IMR-90 (cell line): ENCODE measurements at regions not wholly inside any gene's neighbourhood (a gene's known extent, or its start where the extent isn't known, plus 50 kb on each side); places are given as distances from the start of the nearest gene placed in this dataset.

Experiments
- ATAC-seq: fragments of 200-7000 bp; cut with Tn5 transposase; 2 replicates; pipeline ENCODE4 v1.9.1; 2020; ENCODE audit warnings: low read depth, mild to moderate bottlenecking, moderate library complexity
- BruUV-seq: library from RNA; stranded (reverse); fragments of 400-500 nt; replicated peaks from 2 replicates; lab custom pipeline; 2021; lab: Mats Ljungman, UMichigan
- CTCF ChIA-PET: fragments of 300-600 bp; formaldehyde crosslinking; extraction: SDS; loops from one replicate; lab custom pipeline; 2021; ENCODE audit warnings: antibody characterized with exemption; lab: Yijun Ruan, JAX
- POLR2A ChIA-PET: fragments of 300-600 bp; sonication (Branson Sonifier 250); formaldehyde crosslinking; loops from one replicate; lab custom pipeline; 2022; ENCODE audit warnings: antibody characterized with exemption; ENCODE audit not compliant: unreplicated experiment; lab: Charles Lee
- DNase-seq: peaks from one replicate; pipeline ENCODE4 v3.0.0; 2013
- H2AFZ ChIP-seq: replicated peaks from 2 replicates; pipeline ENCODE3; 2013; ENCODE audit warnings: low read length, mild to moderate bottlenecking; ENCODE audit not compliant: poor library complexity
- H2AK5ac ChIP-seq: 2 replicates; pipeline ENCODE4 v1.6.1; 2013; ENCODE audit warnings: low read depth, low read length, inconsistent platforms
- H2AK9ac ChIP-seq: replicated peaks from 2 replicates; pipeline ENCODE3; 2013; ENCODE audit warnings: mild to moderate bottlenecking, low read depth, low read length, moderate library complexity; ENCODE audit not compliant: poor library complexity
- H2BK120ac ChIP-seq: 2 replicates; pipeline ENCODE4 v1.6.1; 2013; ENCODE audit warnings: low read depth, low read length, inconsistent platforms
- H2BK15ac ChIP-seq: 3 replicates; pipeline ENCODE4 v1.6.1; 2013; ENCODE audit warnings: low read depth, low read length, inconsistent platforms
- H2BK20ac ChIP-seq: 2 replicates; pipeline ENCODE4 v1.6.1; 2013; ENCODE audit warnings: low read depth, mild to moderate bottlenecking, inconsistent platforms, low read length, moderate library complexity
- H2BK5ac ChIP-seq: 2 replicates; pipeline ENCODE4 v1.6.1; 2013; ENCODE audit warnings: mild to moderate bottlenecking, low read depth, low read length, inconsistent platforms; ENCODE audit not compliant: poor library complexity, severe bottlenecking
- H3K14ac ChIP-seq: replicated peaks from 2 replicates; pipeline ENCODE4 v1.6.1; 2013; ENCODE audit warnings: low read depth, low read length, inconsistent platforms
- H3K18ac ChIP-seq: 2 replicates; pipeline ENCODE4 v1.6.1; 2013; ENCODE audit warnings: low read depth, low read length, control low read depth
- H3K23ac ChIP-seq: 2 replicates; pipeline ENCODE4 v1.6.1; 2013; ENCODE audit warnings: low read depth, low read length, inconsistent platforms
- H3K27ac ChIP-seq: 2 replicates; pipeline ENCODE4 v1.5.1; 2013; ENCODE audit warnings: mild to moderate bottlenecking, control low read depth, low read length; ENCODE audit not compliant: insufficient read depth
- H3K27me3 ChIP-seq: 2 replicates; pipeline ENCODE4 v1.6.1; 2013; ENCODE audit warnings: low read length; ENCODE audit not compliant: control insufficient read depth, insufficient read depth
- H3K36me3 ChIP-seq: 2 replicates; pipeline ENCODE4 v1.6.1; 2013; ENCODE audit warnings: low read length, mixed read lengths; ENCODE audit not compliant: control insufficient read depth, insufficient read depth
- H3K4ac ChIP-seq: 2 replicates; pipeline ENCODE4 v1.6.1; 2013; ENCODE audit warnings: low read depth, low read length, inconsistent platforms
- H3K4me1 ChIP-seq: 2 replicates; pipeline ENCODE4 v1.6.1; 2013; ENCODE audit warnings: low read length, mixed read lengths; ENCODE audit not compliant: control insufficient read depth, insufficient read depth
- H3K4me2 ChIP-seq: 2 replicates; pipeline ENCODE4 v1.6.1; 2013; ENCODE audit warnings: low read depth, mild to moderate bottlenecking, control low read depth, low read length, moderate library complexity
- H3K4me3 ChIP-seq: 2 replicates; pipeline ENCODE4 v1.5.1; 2013; ENCODE audit warnings: low read depth, mild to moderate bottlenecking, control low read depth, low read length, moderate library complexity; ENCODE audit not compliant: insufficient read depth
- H3K56ac ChIP-seq: 2 replicates; pipeline ENCODE4 v1.6.1; 2013; ENCODE audit warnings: low read length, inconsistent platforms; ENCODE audit not compliant: insufficient read depth; ENCODE audit errors: extremely low read depth
- H3K79me1 ChIP-seq, 2 experiments: 2 replicates each; pipeline ENCODE4 v1.6.1; 2013; ENCODE audit warnings: low read length in 2 of 2, inconsistent platforms in 1 of 2, low read depth in 1 of 2
- H3K9ac ChIP-seq: 2 replicates; pipeline ENCODE4 v1.6.1; 2013; ENCODE audit warnings: low read depth, low read length, control low read depth
- H3K9me1 ChIP-seq: 2 replicates; pipeline ENCODE4 v1.6.1; 2013; ENCODE audit warnings: low read length, inconsistent platforms; ENCODE audit not compliant: insufficient read depth
- H3K9me3 ChIP-seq: 2 replicates; pipeline ENCODE4 v1.6.1; 2013; ENCODE audit warnings: low read length; ENCODE audit not compliant: control insufficient read depth, insufficient read depth
- H4K20me1 ChIP-seq: 2 replicates; pipeline ENCODE4 v1.6.1; 2013; ENCODE audit warnings: low read length, inconsistent platforms; ENCODE audit not compliant: insufficient read depth
- H4K5ac ChIP-seq: 2 replicates; pipeline ENCODE4 v1.6.1; 2013; ENCODE audit warnings: mild to moderate bottlenecking, low read depth, low read length, control low read depth
- H4K8ac ChIP-seq, 2 experiments: 2 replicates each; pipeline ENCODE4 v1.6.1; 2013; ENCODE audit warnings: low read depth in 2 of 2, low read length in 2 of 2, control low read depth in 1 of 2, inconsistent platforms in 1 of 2
- H4K91ac ChIP-seq: 2 replicates; pipeline ENCODE4 v1.6.1; 2013; ENCODE audit warnings: low read depth, low read length, inconsistent platforms; ENCODE audit not compliant: insufficient read depth
- BHLHE40 ChIP-seq: fragments of 150-350 bp; IDR thresholded peaks from 2 replicates; pipeline ENCODE4 v1.6.1; 2016; ENCODE audit warnings: mild to moderate bottlenecking, low read depth, low read length
- CEBPB ChIP-seq: IDR thresholded peaks from 2 replicates; pipeline ENCODE4 v1.6.1; 2012; ENCODE audit warnings: low read depth, low read length, improper control_type of control experiment
- CHD1 ChIP-seq: IDR thresholded peaks from 2 replicates; pipeline ENCODE4 v1.6.1; 2012; ENCODE audit warnings: low read depth, low read length, improper control_type of control experiment
- FOS ChIP-seq: fragments of 150-350 bp; IDR thresholded peaks from 2 replicates; pipeline ENCODE4 v1.6.1; 2016; ENCODE audit warnings: low read depth, low read length
- MAFK ChIP-seq: IDR thresholded peaks from 2 replicates; pipeline ENCODE4 v1.6.1; 2012; ENCODE audit warnings: low read depth, low read length, improper control_type of control experiment
- MAZ ChIP-seq: IDR thresholded peaks from 2 replicates; pipeline ENCODE4 v1.6.1; 2012; ENCODE audit warnings: low read depth, mild to moderate bottlenecking, low read length, improper control_type of control experiment, moderate library complexity, borderline replicate concordance
- MXI1 ChIP-seq: IDR thresholded peaks from 2 replicates; pipeline ENCODE4 v1.6.1; 2012; ENCODE audit warnings: low read depth, mild to moderate bottlenecking, low read length, moderate library complexity, borderline replicate concordance
- NFE2L2 ChIP-seq: fragments of 150-350 bp; IDR thresholded peaks from 2 replicates; pipeline ENCODE4 v1.6.1; 2016; ENCODE audit warnings: low read depth, mild to moderate bottlenecking, low read length
- POLR2A ChIP-seq: IDR thresholded peaks from 2 replicates; pipeline ENCODE4 v1.6.1; 2012; ENCODE audit warnings: mild to moderate bottlenecking, low read depth, low read length
- RAD21 ChIP-seq: IDR thresholded peaks from 2 replicates; pipeline ENCODE4 v1.6.1; 2012; ENCODE audit warnings: low read length, improper control_type of control experiment
- RCOR1 ChIP-seq: IDR thresholded peaks from 2 replicates; pipeline ENCODE4 v1.6.1; 2012; ENCODE audit warnings: mild to moderate bottlenecking, low read length, improper control_type of control experiment; ENCODE audit not compliant: insufficient replicate concordance
- RFX5 ChIP-seq: IDR thresholded peaks from 2 replicates; pipeline ENCODE4 v1.8.0; 2012; ENCODE audit warnings: low read depth, mild to moderate bottlenecking, low read length, moderate library complexity
- SMC3 ChIP-seq: fragments of 150-350 bp; IDR thresholded peaks from 2 replicates; pipeline ENCODE4 v1.6.1; 2016; ENCODE audit warnings: low read depth, mild to moderate bottlenecking, antibody characterized with exemption, low read length, moderate library complexity
- WGBS, 2 experiments: methylation state at CpG; one replicate each; pipeline versions ENCODE4 v1.1.5 to v1.1.7; 2013; ENCODE audit warnings: missing lambda C conversion rate in 2 of 2; ENCODE audit not compliant: insufficient read length in 1 of 2; ENCODE audit errors: extremely low coverage in 2 of 2; 5-methylcytosine and 5-hydroxymethylcytosine counted together
- dilution Hi-C: fragments of 300-500 bp; cut with HindIII; formaldehyde crosslinking; loops from one replicate; pipeline ENCODE4 v1.14.3; 2018; ENCODE audit warnings: low sequenced_read_pairs; ENCODE audit not compliant: unreplicated experiment
- in situ Hi-C: fragments of 300-500 bp; cut with MboI; formaldehyde crosslinking; loops from 3 replicates; pipeline ENCODE4 v1.14.3; 2019; ENCODE audit warnings: low sequenced_read_pairs, inconsistent platforms, mixed read lengths
- intact Hi-C: fragments of 100-400 bp; cut with micrococcal nuclease; formaldehyde crosslinking; loops from 2 replicates; pipeline ENCODE4 v1.10.0; 2022
- TF ChIP-seq, protein P1 (sequence below): fragments of 150-350 bp; IDR thresholded peaks from 2 replicates; pipeline ENCODE4 v1.6.1; 2017; ENCODE audit warnings: mild to moderate bottlenecking, antibody characterized with exemption, low read length, low read depth
- TF ChIP-seq, protein P2 (sequence below): conservative IDR thresholded peaks from 2 replicates; pipeline ENCODE4 v1.5.1; 2012; ENCODE audit warnings: mild to moderate bottlenecking, low read depth, low read length, improper control_type of control experiment
- TF ChIP-seq, protein P3 (sequence below): fragments of 150-350 bp; IDR thresholded peaks from 2 replicates; pipeline ENCODE4 v1.6.1; 2016; ENCODE audit warnings: low read depth, mild to moderate bottlenecking, low read length, moderate library complexity, borderline replicate concordance

DNA sequence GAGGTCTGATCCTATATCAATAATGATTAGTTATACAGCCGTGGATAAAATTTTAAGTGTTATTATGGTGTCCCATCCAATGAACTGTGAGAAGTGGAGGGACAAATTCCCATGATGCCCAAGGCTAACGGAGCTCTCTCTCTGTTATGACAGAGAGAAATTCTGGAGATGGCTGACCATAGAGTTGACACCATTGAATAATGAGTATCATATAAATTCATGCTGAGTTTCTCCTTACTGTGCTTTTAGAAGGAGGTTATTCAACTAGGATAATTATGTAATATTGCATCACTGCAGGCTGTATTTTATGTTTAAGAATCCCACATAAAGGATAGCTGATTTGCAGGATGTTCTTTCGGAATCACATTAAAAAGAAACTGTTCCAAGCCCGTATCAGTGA lies 82.9 kb downstream of the PYDC2 start:
- intact Hi-C loops (no loop called here), in situ Hi-C loops (no loop called here), dilution Hi-C loops (no loop called here)
- no peak overlapping the region for H4K91ac ChIP-seq
- H3K27ac ChIP-seq, result no peak overlapping the region
- DNase-seq (no peak), ATAC-seq (no peak)
- WGBS, 2 experiments, result no CpG with 5 or more reads among the region's 4 CpGs
- BruUV-seq, result no TSS peak
- H4K5ac ChIP-seq, result no peak overlapping the region
- no peak overlapping the region for H3K18ac ChIP-seq
- no peak overlapping the region for H2AK5ac ChIP-seq
- ChIA-PET POLR2A (no interaction called here), CTCF (no interaction called here)
- no peak overlapping the region for H3K56ac ChIP-seq
- H3K36me3 ChIP-seq, result no peaks in the 10 kb centered on the region
- H3K79me1 ChIP-seq, result no peaks in the 10 kb centered on the region
- no peak overlapping the region for H3K4me3 ChIP-seq
- H3K9me1 ChIP-seq, result no peaks in the 10 kb centered on the region
- H2AK9ac ChIP-seq, result no peak overlapping the region
- H2BK5ac ChIP-seq, result no peak overlapping the region
- H4K8ac ChIP-seq, result no peak overlapping the region
- no peaks in the 10 kb centered on the region for H3K27me3 ChIP-seq
- no peak overlapping the region for H2BK120ac ChIP-seq
- no peaks in the 10 kb centered on the region for H3K4me1 ChIP-seq
- H3K4me2 ChIP-seq, result no peak overlapping the region
- no peak overlapping the region for H2AFZ ChIP-seq
- no peak overlapping the region for H2BK15ac ChIP-seq
- no peaks in the 10 kb centered on the region for H4K20me1 ChIP-seq
- no peak overlapping the region for H3K23ac ChIP-seq
- 0 out of 2 replicates have a peak, but pooled peaks cover 2% of the 10 kb centered on the region for H3K9me3 ChIP-seq
- H3K9ac ChIP-seq, result no peak overlapping the region
- no peak overlapping the region for H3K4ac ChIP-seq
- no peak overlapping the region for H3K14ac ChIP-seq
- TF ChIP-seq RCOR1 (no peak), NFE2L2 (no peak), BHLHE40 (no peak), RAD21 (no peak), POLR2A (no peak), FOS (no peak), CHD1 (no peak), CEBPB (no peak), MAFK (no peak), SMC3 (no peak), RFX5 (no peak), MAZ (no peak), MXI1 (no peak)
- TF ChIP-seq, protein P1, sequence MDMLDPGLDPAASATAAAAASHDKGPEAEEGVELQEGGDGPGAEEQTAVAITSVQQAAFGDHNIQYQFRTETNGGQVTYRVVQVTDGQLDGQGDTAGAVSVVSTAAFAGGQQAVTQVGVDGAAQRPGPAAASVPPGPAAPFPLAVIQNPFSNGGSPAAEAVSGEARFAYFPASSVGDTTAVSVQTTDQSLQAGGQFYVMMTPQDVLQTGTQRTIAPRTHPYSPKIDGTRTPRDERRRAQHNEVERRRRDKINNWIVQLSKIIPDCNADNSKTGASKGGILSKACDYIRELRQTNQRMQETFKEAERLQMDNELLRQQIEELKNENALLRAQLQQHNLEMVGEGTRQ, result no peak
- TF ChIP-seq, protein P2, sequence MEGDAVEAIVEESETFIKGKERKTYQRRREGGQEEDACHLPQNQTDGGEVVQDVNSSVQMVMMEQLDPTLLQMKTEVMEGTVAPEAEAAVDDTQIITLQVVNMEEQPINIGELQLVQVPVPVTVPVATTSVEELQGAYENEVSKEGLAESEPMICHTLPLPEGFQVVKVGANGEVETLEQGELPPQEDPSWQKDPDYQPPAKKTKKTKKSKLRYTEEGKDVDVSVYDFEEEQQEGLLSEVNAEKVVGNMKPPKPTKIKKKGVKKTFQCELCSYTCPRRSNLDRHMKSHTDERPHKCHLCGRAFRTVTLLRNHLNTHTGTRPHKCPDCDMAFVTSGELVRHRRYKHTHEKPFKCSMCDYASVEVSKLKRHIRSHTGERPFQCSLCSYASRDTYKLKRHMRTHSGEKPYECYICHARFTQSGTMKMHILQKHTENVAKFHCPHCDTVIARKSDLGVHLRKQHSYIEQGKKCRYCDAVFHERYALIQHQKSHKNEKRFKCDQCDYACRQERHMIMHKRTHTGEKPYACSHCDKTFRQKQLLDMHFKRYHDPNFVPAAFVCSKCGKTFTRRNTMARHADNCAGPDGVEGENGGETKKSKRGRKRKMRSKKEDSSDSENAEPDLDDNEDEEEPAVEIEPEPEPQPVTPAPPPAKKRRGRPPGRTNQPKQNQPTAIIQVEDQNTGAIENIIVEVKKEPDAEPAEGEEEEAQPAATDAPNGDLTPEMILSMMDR, result no peak
- TF ChIP-seq, protein P3, sequence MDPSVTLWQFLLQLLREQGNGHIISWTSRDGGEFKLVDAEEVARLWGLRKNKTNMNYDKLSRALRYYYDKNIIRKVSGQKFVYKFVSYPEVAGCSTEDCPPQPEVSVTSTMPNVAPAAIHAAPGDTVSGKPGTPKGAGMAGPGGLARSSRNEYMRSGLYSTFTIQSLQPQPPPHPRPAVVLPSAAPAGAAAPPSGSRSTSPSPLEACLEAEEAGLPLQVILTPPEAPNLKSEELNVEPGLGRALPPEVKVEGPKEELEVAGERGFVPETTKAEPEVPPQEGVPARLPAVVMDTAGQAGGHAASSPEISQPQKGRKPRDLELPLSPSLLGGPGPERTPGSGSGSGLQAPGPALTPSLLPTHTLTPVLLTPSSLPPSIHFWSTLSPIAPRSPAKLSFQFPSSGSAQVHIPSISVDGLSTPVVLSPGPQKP, result no peak
- H2BK20ac ChIP-seq, result no peak overlapping the region
